Panc1 (cell line): ENCODE measurements at regions not wholly inside any gene's neighbourhood (a gene's known extent, or its start where the extent isn't known, plus 50 kb on each side); places are given as distances from the start of the nearest gene placed in this dataset.

Experiments used
- ATAC-seq: fragments of 200-7000 bp; cut with Tn5 transposase; 2 replicates; pipeline ENCODE4 v1.9.1; 2020; ENCODE audit warnings: mild to moderate bottlenecking, moderate library complexity
- BruUV-seq: library from RNA; stranded (reverse); fragments of 400-500 nt; replicated peaks from 2 replicates; lab custom pipeline; 2021; lab: Mats Ljungman, UMichigan
- CTCF ChIA-PET: fragments of 300-600 bp; sonication (Branson Sonifier 250); formaldehyde crosslinking; loops from one replicate; lab custom pipeline; 2022; ENCODE audit warnings: antibody characterized with exemption; lab: Charles Lee
- POLR2A ChIA-PET: fragments of 300-600 bp; sonication (Branson Sonifier 250); formaldehyde crosslinking; loops from one replicate; lab custom pipeline; 2022; ENCODE audit warnings: antibody characterized with exemption; lab: Charles Lee
- DNase-seq: peaks from one replicate; pipeline ENCODE4 v3.0.0-alpha.2; 2010; ENCODE audit warnings: low read depth, low spot score
- H3K27ac ChIP-seq: 2 replicates; pipeline ENCODE4 v1.5.1; 2011; ENCODE audit warnings: mild to moderate bottlenecking, low read length, inconsistent platforms
- H3K27me3 ChIP-seq: fragments of 200-500 bp; sonication (Bioruptor generic); 2 replicates; pipeline ENCODE4 v1.6.0; 2014; ENCODE audit warnings: low read length, inconsistent platforms; ENCODE audit not compliant: control insufficient read depth, insufficient read depth
- H3K36me3 ChIP-seq: fragments of 200-500 bp; sonication (Bioruptor generic); 2 replicates; pipeline ENCODE4 v1.5.1; 2014; ENCODE audit warnings: inconsistent platforms, mild to moderate bottlenecking, low read length, moderate library complexity; ENCODE audit not compliant: control insufficient read depth, insufficient read depth
- H3K4me1 ChIP-seq: 2 replicates; pipeline ENCODE4 v1.5.1; 2011; ENCODE audit warnings: inconsistent platforms, mild to moderate bottlenecking, low read length, moderate library complexity; ENCODE audit not compliant: control insufficient read depth, insufficient read depth
- H3K4me3 ChIP-seq, 2 experiments: 2 replicates each; pipeline ENCODE4 v1.5.1; 2011 to 2012; ENCODE audit warnings: low read depth in 2 of 2, low read length in 2 of 2, mild to moderate bottlenecking in 2 of 2, inconsistent platforms in 1 of 2, moderate library complexity in 1 of 2
- H3K9me3 ChIP-seq: fragments of 200-500 bp; sonication (Bioruptor generic); 2 replicates; pipeline ENCODE4 v1.5.1; 2014; ENCODE audit warnings: low read depth, mild to moderate bottlenecking, inconsistent platforms, low read length, moderate library complexity; ENCODE audit not compliant: control insufficient read depth, insufficient read depth
- POLR2AphosphoS5 ChIP-seq: IDR thresholded peaks from 2 replicates; pipeline ENCODE4 v1.6.1; 2012; ENCODE audit warnings: mild to moderate bottlenecking, low read depth, low read length, moderate library complexity
- SIN3A ChIP-seq: IDR thresholded peaks from 2 replicates; pipeline ENCODE4 v1.6.1; 2012; ENCODE audit warnings: low read depth, mild to moderate bottlenecking, low read length, moderate library complexity, borderline replicate concordance; ENCODE audit not compliant: insufficient read depth
- TCF7L2 ChIP-seq: IDR thresholded peaks from 2 replicates; pipeline ENCODE4 v1.6.1; 2011; ENCODE audit warnings: mild to moderate bottlenecking, low read depth, low read length, inconsistent platforms
- in situ Hi-C: cut with HindIII; loops from 2 replicates; pipeline ENCODE4 v1.10.0; 2016; ENCODE audit warnings: low sequenced_read_pairs, low pct_unique_long_range_greater_than_20kb
- intact Hi-C: fragments of 100-400 bp; cut with micrococcal nuclease; formaldehyde crosslinking; loops from one replicate; pipeline ENCODE4 v1.10.0; 2022; ENCODE audit not compliant: unreplicated experiment
- TF ChIP-seq, protein P1 (sequence below): fragments of 450-650 bp; IDR thresholded peaks from 2 replicates; pipeline ENCODE4 v1.5.1; 2017; ENCODE audit warnings: mild to moderate bottlenecking
- TF ChIP-seq, protein P2 (sequence below), 2 experiments: IDR thresholded peaks; 2 replicates each; pipeline ENCODE4 v1.6.1; 2011 to 2012; ENCODE audit warnings: low read depth in 2 of 2, control low read depth in 1 of 2, low read length in 1 of 2, mild to moderate bottlenecking in 1 of 2, moderate library complexity in 1 of 2; ENCODE audit not compliant: insufficient read depth in 1 of 2

- BruUV-seq, result no TSS peak
- in situ Hi-C loops, result no loop called here
- ChIA-PET CTCF (no interaction called here), POLR2A (no interaction called here)
- H3K36me3 ChIP-seq, result no peaks in the 10 kb centered on the region
- H3K4me1 ChIP-seq, result 0 out of 2 replicates have a peak, but pooled peaks cover 3% of the 10 kb centered on the region
- H3K27ac ChIP-seq, result no peak overlapping the region
- DNase-seq (no peak), ATAC-seq (no peak)
- H3K9me3 ChIP-seq, result no peaks in the 10 kb centered on the region
- no peak overlapping the region for H3K4me3 ChIP-seq
- no peak for TF ChIP-seq TCF7L2
- TF ChIP-seq, protein P1, sequence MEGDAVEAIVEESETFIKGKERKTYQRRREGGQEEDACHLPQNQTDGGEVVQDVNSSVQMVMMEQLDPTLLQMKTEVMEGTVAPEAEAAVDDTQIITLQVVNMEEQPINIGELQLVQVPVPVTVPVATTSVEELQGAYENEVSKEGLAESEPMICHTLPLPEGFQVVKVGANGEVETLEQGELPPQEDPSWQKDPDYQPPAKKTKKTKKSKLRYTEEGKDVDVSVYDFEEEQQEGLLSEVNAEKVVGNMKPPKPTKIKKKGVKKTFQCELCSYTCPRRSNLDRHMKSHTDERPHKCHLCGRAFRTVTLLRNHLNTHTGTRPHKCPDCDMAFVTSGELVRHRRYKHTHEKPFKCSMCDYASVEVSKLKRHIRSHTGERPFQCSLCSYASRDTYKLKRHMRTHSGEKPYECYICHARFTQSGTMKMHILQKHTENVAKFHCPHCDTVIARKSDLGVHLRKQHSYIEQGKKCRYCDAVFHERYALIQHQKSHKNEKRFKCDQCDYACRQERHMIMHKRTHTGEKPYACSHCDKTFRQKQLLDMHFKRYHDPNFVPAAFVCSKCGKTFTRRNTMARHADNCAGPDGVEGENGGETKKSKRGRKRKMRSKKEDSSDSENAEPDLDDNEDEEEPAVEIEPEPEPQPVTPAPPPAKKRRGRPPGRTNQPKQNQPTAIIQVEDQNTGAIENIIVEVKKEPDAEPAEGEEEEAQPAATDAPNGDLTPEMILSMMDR, result no peak
- TF ChIP-seq, protein P2, sequence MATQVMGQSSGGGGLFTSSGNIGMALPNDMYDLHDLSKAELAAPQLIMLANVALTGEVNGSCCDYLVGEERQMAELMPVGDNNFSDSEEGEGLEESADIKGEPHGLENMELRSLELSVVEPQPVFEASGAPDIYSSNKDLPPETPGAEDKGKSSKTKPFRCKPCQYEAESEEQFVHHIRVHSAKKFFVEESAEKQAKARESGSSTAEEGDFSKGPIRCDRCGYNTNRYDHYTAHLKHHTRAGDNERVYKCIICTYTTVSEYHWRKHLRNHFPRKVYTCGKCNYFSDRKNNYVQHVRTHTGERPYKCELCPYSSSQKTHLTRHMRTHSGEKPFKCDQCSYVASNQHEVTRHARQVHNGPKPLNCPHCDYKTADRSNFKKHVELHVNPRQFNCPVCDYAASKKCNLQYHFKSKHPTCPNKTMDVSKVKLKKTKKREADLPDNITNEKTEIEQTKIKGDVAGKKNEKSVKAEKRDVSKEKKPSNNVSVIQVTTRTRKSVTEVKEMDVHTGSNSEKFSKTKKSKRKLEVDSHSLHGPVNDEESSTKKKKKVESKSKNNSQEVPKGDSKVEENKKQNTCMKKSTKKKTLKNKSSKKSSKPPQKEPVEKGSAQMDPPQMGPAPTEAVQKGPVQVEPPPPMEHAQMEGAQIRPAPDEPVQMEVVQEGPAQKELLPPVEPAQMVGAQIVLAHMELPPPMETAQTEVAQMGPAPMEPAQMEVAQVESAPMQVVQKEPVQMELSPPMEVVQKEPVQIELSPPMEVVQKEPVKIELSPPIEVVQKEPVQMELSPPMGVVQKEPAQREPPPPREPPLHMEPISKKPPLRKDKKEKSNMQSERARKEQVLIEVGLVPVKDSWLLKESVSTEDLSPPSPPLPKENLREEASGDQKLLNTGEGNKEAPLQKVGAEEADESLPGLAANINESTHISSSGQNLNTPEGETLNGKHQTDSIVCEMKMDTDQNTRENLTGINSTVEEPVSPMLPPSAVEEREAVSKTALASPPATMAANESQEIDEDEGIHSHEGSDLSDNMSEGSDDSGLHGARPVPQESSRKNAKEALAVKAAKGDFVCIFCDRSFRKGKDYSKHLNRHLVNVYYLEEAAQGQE (IDR thresholded peaks at IDR 0.05; ENCODE audit: insufficient read depth in 1 of 2, low read depth in 2 of 2, low read length in 1 of 2), result no peak
- no peak for TF ChIP-seq POLR2AphosphoS5
- no peak for TF ChIP-seq SIN3A
- H3K27me3 ChIP-seq, result no peaks in the 10 kb centered on the region
- intact Hi-C loops, result no loop called here
Observed at GRCh38 chr12:47321436-47321835, 241.7 kb upstream of the AMIGO2 start.

DNA sequence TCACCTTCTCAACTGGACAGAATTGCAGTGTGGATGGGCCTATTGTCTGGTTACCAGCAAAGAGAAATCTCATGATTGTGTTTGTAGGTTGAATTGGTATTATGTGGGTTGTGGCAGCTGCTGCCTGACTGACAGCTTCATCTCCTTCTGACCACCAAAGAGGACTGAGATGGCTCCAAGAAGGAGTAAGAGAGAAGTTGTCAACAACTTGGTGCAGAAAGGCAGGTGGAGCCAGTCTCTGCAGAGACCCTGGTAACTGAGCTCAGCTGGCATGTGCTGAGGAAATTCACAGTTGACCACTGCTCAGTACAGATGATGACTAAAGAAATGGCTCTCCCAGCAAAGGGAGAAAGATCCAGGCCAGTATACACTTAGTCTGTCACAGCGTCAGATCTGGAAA lies 240.0 kb upstream of the AMIGO2 start:
- no peaks in the 10 kb centered on the region for H3K9me3 ChIP-seq
- no peaks in the 10 kb centered on the region for H3K36me3 ChIP-seq
- H3K27me3 ChIP-seq, result no peaks in the 10 kb centered on the region
- in situ Hi-C loops (no loop called here), intact Hi-C loops (no loop called here)
- ChIA-PET CTCF (no interaction called here), POLR2A (no interaction called here)
- TF ChIP-seq, protein P1, result no peak
- 0 out of 2 replicates have a peak, but pooled peaks cover 3% of the 10 kb centered on the region for H3K4me1 ChIP-seq
- ATAC-seq (no peak), DNase-seq (no peak)
- H3K4me3 ChIP-seq, result no peak overlapping the region
- no TSS peak for BruUV-seq
- H3K27ac ChIP-seq, result no peak overlapping the region

GRCh38 chr12:47318963-47319362 lies 239.2 kb upstream of the AMIGO2 start:
- H3K36me3 ChIP-seq, result no peaks in the 10 kb centered on the region
- CTCF ChIA-PET, result no interaction called here
- DNase-seq, result no peak
- H3K4me1 ChIP-seq, result 0 out of 2 replicates have a peak, but pooled peaks cover 3% of the 10 kb centered on the region
- no peak overlapping the region for H3K27ac ChIP-seq
- no peaks in the 10 kb centered on the region for H3K27me3 ChIP-seq
- no peak overlapping the region for H3K4me3 ChIP-seq
- in situ Hi-C loops (no loop called here), intact Hi-C loops (no loop called here)
- H3K9me3 ChIP-seq, result no peaks in the 10 kb centered on the region
- POLR2A ChIA-PET, result no interaction called here
- TF ChIP-seq, protein P1, result no peak
- no peak for TF ChIP-seq POLR2AphosphoS5
- BruUV-seq, result no TSS peak
- no peak for ATAC-seq
